Heart left ventricle (tissue), 16 donors: ENCODE measurements at regions not wholly inside any gene's neighbourhood (a gene's known extent, or its start where the extent isn't known, plus 50 kb on each side); places are given as distances from the start of the nearest gene placed in this dataset.

Source experiments
- ATAC-seq, 4 donors: fragments of 200-7000 bp; cut with Tn5 transposase; one replicate each; pipeline ENCODE4 v1.9.1; 2020 to 2022; ENCODE audit warnings: moderate library complexity in 4 of 4, mild to moderate bottlenecking in 3 of 4, moderate number of reproducible peaks in 1 of 4
- DNase-seq, 5 donors: peaks; one replicate each; pipeline ENCODE4 v3.0.0-alpha.2; 2020
- H3K27ac ChIP-seq, 12 donors: fragments of 200-600 bp; sonication (generic) in 4 of 12; one replicate each; pipeline versions ENCODE4 v1.5.0 to v1.8.0; 2016 to 2022; ENCODE audit warnings: mild to moderate bottlenecking in 2 of 12
- H3K27me3 ChIP-seq, 9 donors: fragments of 200-600 bp; sonication (generic) in 2 of 9; one replicate each; pipeline versions ENCODE4 v1.5.1 to v1.8.0; 2016 to 2022; ENCODE audit warnings: mild to moderate bottlenecking in 3 of 9
- H3K36me3 ChIP-seq, 9 donors: fragments of 200-600 bp; sonication (generic) in 2 of 9; one replicate each; pipeline versions ENCODE4 v1.5.0 to v1.8.0; 2018 to 2022; ENCODE audit warnings: mild to moderate bottlenecking in 2 of 9
- H3K4me1 ChIP-seq, 12 donors: fragments of 200-600 bp; sonication (generic) in 4 of 12; one replicate each; pipeline versions ENCODE4 v1.5.0 to v1.8.0; 2016 to 2022; ENCODE audit warnings: mild to moderate bottlenecking in 3 of 12
- H3K4me3 ChIP-seq, 12 donors: fragments of 200-600 bp; sonication (generic) in 4 of 12; one replicate each; pipeline versions ENCODE4 v1.5.0 to v1.8.0; 2017 to 2022; ENCODE audit warnings: mild to moderate bottlenecking in 9 of 12, moderate library complexity in 4 of 12
- H3K9me3 ChIP-seq, 12 donors: fragments of 200-600 bp; sonication (generic) in 4 of 12; one replicate each; pipeline versions ENCODE4 v1.5.0 to v1.8.0; 2016 to 2022; ENCODE audit warnings: mild to moderate bottlenecking in 1 of 12
- POLR2A ChIP-seq, 2 donors: fragments of 450-650 bp; IDR thresholded peaks; one replicate each; pipeline ENCODE4 v1.6.1; 2017; ENCODE audit warnings: antibody characterized with exemption in 2 of 2, mild to moderate bottlenecking in 2 of 2, moderate library complexity in 2 of 2
- WGBS, 4 donors: extraction: QIAGEN DNeasy Blood & Tissue Kit in 2 of 4; methylation state at CpG; one replicate each; pipeline versions ENCODE4 v1.1.5 to v1.1.7; 2013 to 2018; 5-methylcytosine and 5-hydroxymethylcytosine counted together
- intact Hi-C, 10 donors: fragments of 100-400 bp; cut with DNase I; formaldehyde crosslinking; loops; one replicate each; pipeline versions ENCODE4 v1.11.1 to v1.14.2; 2022
- TF ChIP-seq, protein P1 (sequence below), 12 donors: fragments of 200-600 bp; sonication (generic) in 4 of 12; IDR thresholded peaks; one replicate each; pipeline versions ENCODE4 v1.5.0 to v1.8.0; 2018 to 2022; ENCODE audit warnings: antibody characterized with exemption in 12 of 12, mild to moderate bottlenecking in 5 of 12
- donor health status: ischemic (EF 13 %, LVEDD 7.1; RV severe dilation, severe dysfunction).
- donor health status: healthy with polysubstance abuse.
- donor health status: DM: no; HTN: yes; CAD: no.
- donor health status: DM: no; HTN: no; CAD: no.
- donor health status: ischemic (EF 25% LVEDD 6.9; RV normal size, moderate dysfunction).
- donor health status: ischemic (EF 25% LVEDD 5.7; RV mildly dilated, moderate dysfunction).
- donor health status: healthy.
- donor health status: DM: yes; HTN: yes; CAD: no.
- donor health status: ischemic (EF 35%, LVEDD 5.7; RV mildly dilated, moderate dysfunction).
- donor health status: nonischemic (EF 11% LVEDD 7.7; RV severe dilation, severe dysfunction).
- donor health status: DM: yes; HTN: yes; CAD: no.
- donor health status: PGD.
- donor health status: ischemic (EF 29% LVEDD 5.4; RV normal size, mild dysfunction).
- donor health status: nonischemic (EF 23%, LVEDD 6.1; RV moderate dilation, normal function).

- H3K36me3 ChIP-seq = no peaks in the 10 kb centered on the region
- peaks cover 0 to 11% (median 0%) of the 10 kb centered on the region in 12 donors for H3K9me3 ChIP-seq
- H3K27me3 ChIP-seq = peaks cover 0 to 4% (median 0%) of the 10 kb centered on the region in 9 donors
- intact Hi-C loops = no loop called here
- ATAC-seq (no peak), DNase-seq (no peak)
- H3K4me3 ChIP-seq = no peak overlapping the region
- 84 to 90% (median 90%) methylated on average over 7 of the region's 7 CpGs for WGBS, 4 donors
- TF ChIP-seq, protein P1, sequence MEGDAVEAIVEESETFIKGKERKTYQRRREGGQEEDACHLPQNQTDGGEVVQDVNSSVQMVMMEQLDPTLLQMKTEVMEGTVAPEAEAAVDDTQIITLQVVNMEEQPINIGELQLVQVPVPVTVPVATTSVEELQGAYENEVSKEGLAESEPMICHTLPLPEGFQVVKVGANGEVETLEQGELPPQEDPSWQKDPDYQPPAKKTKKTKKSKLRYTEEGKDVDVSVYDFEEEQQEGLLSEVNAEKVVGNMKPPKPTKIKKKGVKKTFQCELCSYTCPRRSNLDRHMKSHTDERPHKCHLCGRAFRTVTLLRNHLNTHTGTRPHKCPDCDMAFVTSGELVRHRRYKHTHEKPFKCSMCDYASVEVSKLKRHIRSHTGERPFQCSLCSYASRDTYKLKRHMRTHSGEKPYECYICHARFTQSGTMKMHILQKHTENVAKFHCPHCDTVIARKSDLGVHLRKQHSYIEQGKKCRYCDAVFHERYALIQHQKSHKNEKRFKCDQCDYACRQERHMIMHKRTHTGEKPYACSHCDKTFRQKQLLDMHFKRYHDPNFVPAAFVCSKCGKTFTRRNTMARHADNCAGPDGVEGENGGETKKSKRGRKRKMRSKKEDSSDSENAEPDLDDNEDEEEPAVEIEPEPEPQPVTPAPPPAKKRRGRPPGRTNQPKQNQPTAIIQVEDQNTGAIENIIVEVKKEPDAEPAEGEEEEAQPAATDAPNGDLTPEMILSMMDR (IDR thresholded peaks at IDR 0.05) = no peak
- no peak for TF ChIP-seq POLR2A (IDR thresholded peaks at IDR 0.05)
- no peaks in the 10 kb centered on the region for H3K4me1 ChIP-seq
- no peak overlapping the region for H3K27ac ChIP-seq
Observed at GRCh38 chr20:60782959-60783625, 469.0 kb upstream of the CDH4 start.

- Histone ChIP-seq H3K27me3 (peaks cover 0 to 6% (median 0%) of the 10 kb centered on the region in 9 donors), H3K36me3 (no peaks in the 10 kb centered on the region), H3K27ac (no peak overlapping the region), H3K9me3 (no peaks in the 10 kb centered on the region), H3K4me3 (no peak overlapping the region), H3K4me1 (no peaks in the 10 kb centered on the region)
- TF ChIP-seq, protein P1 (IDR thresholded peaks at IDR 0.05) = no peak
- TF ChIP-seq POLR2A (IDR thresholded peaks at IDR 0.05) = no peak
- ATAC-seq (no peak), DNase-seq (no peak)
- WGBS, 4 donors = 61 to 70% (median 68%) methylated on average over 1 of the region's 1 CpG
- intact Hi-C loops = no loop called here
Observed at GRCh38 chr20:60785301-60785700, 466.8 kb upstream of the CDH4 start.

DNA sequence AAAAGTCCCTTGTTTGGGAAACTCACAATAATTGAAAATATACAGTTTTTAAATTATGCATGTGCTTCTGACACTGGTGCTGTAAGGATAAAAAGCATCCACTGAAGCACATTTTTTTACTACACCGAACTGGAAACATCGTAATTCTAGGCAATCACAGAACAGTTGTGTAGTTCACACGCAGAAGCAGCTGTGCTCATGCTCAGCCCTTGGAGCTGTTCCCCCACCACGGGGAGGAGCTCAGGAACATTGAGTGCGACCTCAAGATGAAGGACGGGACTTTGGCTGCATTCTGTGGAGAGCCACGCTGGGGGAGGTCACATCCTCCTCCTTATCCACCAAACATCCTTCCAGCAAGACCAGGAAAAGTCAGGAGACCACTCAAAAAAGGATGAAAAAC lies 466.3 kb upstream of the CDH4 start:
- H3K27me3 ChIP-seq = peaks cover 0 to 6% (median 0%) of the 10 kb centered on the region in 9 donors
- H3K4me3 ChIP-seq = no peak overlapping the region
- TF ChIP-seq, protein P1 (IDR thresholded peaks at IDR 0.05) = no peak
- no peak for TF ChIP-seq POLR2A (IDR thresholded peaks at IDR 0.05)
- no peak for ATAC-seq
- intact Hi-C loops = no loop called here
- no peaks in the 10 kb centered on the region for H3K4me1 ChIP-seq
- H3K27ac ChIP-seq = no peak overlapping the region
- 38 to 47% (median 44%) methylated on average over 7 of the region's 7 CpGs for WGBS, 4 donors
- H3K9me3 ChIP-seq = no peaks in the 10 kb centered on the region
- no peak for DNase-seq
- H3K36me3 ChIP-seq = no peaks in the 10 kb centered on the region

DNA sequence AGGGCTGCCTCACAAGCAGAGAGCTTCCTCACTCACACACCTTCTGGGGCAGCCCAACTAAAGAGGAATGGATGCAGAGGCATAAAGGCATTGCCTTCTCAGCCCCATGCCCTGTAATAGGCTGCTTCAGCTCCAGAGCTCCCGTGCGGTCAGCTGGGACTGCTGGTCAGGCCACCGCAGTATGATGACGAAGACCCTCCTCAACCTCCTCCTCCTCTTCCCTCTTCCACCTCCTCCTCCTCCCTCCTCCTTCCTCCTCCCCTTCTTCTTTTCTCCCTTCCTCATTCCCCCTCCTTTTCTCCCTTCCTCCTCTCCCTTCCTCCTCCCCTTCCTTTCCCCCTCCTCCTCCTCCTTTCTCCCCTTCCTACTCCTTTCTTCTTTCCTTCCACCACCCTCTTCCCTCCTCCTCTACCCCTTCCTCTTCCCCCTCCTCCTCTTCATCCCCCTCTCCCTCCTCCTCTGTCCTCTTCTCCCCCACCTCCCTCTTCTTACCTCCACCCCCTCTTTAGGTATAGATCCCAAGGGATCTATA lies 465.3 kb upstream of the CDH4 start:
- peaks cover 0 to 14% (median 0%) of the 10 kb centered on the region in 9 donors for H3K27me3 ChIP-seq
- H3K4me3 ChIP-seq = no peak overlapping the region
- no peaks in the 10 kb centered on the region for H3K4me1 ChIP-seq
- intact Hi-C loops = no loop called here
- TF ChIP-seq POLR2A (IDR thresholded peaks at IDR 0.05) = no peak
- TF ChIP-seq, protein P1 (IDR thresholded peaks at IDR 0.05) = no peak
- H3K9me3 ChIP-seq = no peaks in the 10 kb centered on the region
- H3K27ac ChIP-seq = no peak overlapping the region
- 54 to 74% (median 65%) methylated on average over 4 of the region's 4 CpGs for WGBS, 4 donors
- H3K36me3 ChIP-seq = no peaks in the 10 kb centered on the region
- ATAC-seq (no peak), DNase-seq (no peak)
